AG04450 (cell line): ENCODE measurements at regions not wholly inside any gene's neighbourhood (a gene's known extent, or its start where the extent isn't known, plus 50 kb on each side); places are given as distances from the start of the nearest gene placed in this dataset.

Experiments used
- CTCF ChIA-PET: fragments of 300-600, 350-600 bp; formaldehyde crosslinking; extraction: SDS; loops from one replicate; lab custom pipeline; 2022; ENCODE audit warnings: antibody characterized with exemption, inconsistent platforms; lab: Charles Lee
- POLR2A ChIA-PET: fragments of 350-600 bp; formaldehyde crosslinking; extraction: SDS; loops from one replicate; lab custom pipeline; 2021; ENCODE audit warnings: antibody characterized with exemption, inconsistent platforms; lab: Yijun Ruan, JAX
- DNase-seq: peaks from one replicate; pipeline ENCODE4 v3.0.0-alpha.2; 2011; ENCODE audit warnings: low read depth, low spot score
- H3K27ac ChIP-seq: one replicate; pipeline ENCODE4 v1.5.1; 2012; ENCODE audit warnings: low read depth, low read length, control low read depth
- H3K27me3 ChIP-seq: one replicate; pipeline ENCODE4 v1.6.0; 2012; ENCODE audit warnings: low read length; ENCODE audit not compliant: control insufficient read depth, insufficient read depth
- H3K4me3 ChIP-seq: 2 replicates; pipeline ENCODE4 v1.5.1; 2011; ENCODE audit warnings: mild to moderate bottlenecking, low read depth, low read length, control low read depth
- H3K9me3 ChIP-seq: 2 replicates; pipeline ENCODE4 v1.5.1; 2012; ENCODE audit warnings: low read length; ENCODE audit not compliant: control insufficient read depth, insufficient read depth
- CTCF ChIP-seq: IDR thresholded peaks from 2 replicates; pipeline ENCODE4 v1.5.1; 2011; ENCODE audit warnings: low read depth, low read length, control low read depth, inconsistent platforms

GRCh38 chr11:134560566-134561330 lies 148.7 kb upstream of the B3GAT1 start:
- peaks cover 69% of the 10 kb centered on the region for H3K9me3 ChIP-seq
- no peak for TF ChIP-seq CTCF
- no peak overlapping the region for H3K4me3 ChIP-seq
- DNase-seq: no peak
- POLR2A ChIA-PET: no interaction called here
- CTCF ChIA-PET: no interaction called here
- no peak overlapping the region for H3K27ac ChIP-seq
- H3K27me3 ChIP-seq: no peaks in the 10 kb centered on the region

GRCh38 chr11:134560066-134560465 lies 148.0 kb upstream of the B3GAT1 start:
- TF ChIP-seq CTCF: no peak
- Histone ChIP-seq H3K27me3 (no peaks in the 10 kb centered on the region), H3K27ac (no peak overlapping the region), H3K9me3 (peaks cover 74% of the 10 kb centered on the region), H3K4me3 (no peak overlapping the region)
- POLR2A ChIA-PET: no interaction called here
- CTCF ChIA-PET: no interaction called here
- no peak for DNase-seq

- H3K27ac ChIP-seq: no peak overlapping the region
- TF ChIP-seq CTCF: no peak
- POLR2A ChIA-PET: no interaction called here
- DNase-seq: no peak
- H3K4me3 ChIP-seq: no peak overlapping the region
- H3K9me3 ChIP-seq: peaks cover 78% of the 10 kb centered on the region
- CTCF ChIA-PET: no interaction called here
- H3K27me3 ChIP-seq: no peaks in the 10 kb centered on the region
These were observed 147.5 kb upstream of the B3GAT1 start for GRCh38 chr11:134559602-134559962.

GRCh38 chr11:134558916-134559601 lies 147.0 kb upstream of the B3GAT1 start:
- CTCF ChIA-PET: no interaction called here
- no peak overlapping the region for H3K4me3 ChIP-seq
- no peak for DNase-seq
- no peaks in the 10 kb centered on the region for H3K27me3 ChIP-seq
- no peak overlapping the region for H3K27ac ChIP-seq
- H3K9me3 ChIP-seq: peaks cover 78% of the 10 kb centered on the region
- no peak for TF ChIP-seq CTCF
- POLR2A ChIA-PET: no interaction called here

- TF ChIP-seq CTCF: no peak
- H3K4me3 ChIP-seq: no peak overlapping the region
- peaks cover 77% of the 10 kb centered on the region for H3K9me3 ChIP-seq
- no peak for DNase-seq
- ChIA-PET POLR2A (no interaction called here), CTCF (no interaction called here)
- H3K27ac ChIP-seq: no peak overlapping the region
- no peaks in the 10 kb centered on the region for H3K27me3 ChIP-seq
These were observed 146.3 kb upstream of the B3GAT1 start for GRCh38 chr11:134558258-134558835.
